MM.1S (cell line): ENCODE measurements at regions not wholly inside any gene's neighbourhood (a gene's known extent, or its start where the extent isn't known, plus 50 kb on each side); places are given as distances from the start of the nearest gene placed in this dataset.

ENCODE experiments used
- DNase-seq: peaks from one replicate; pipeline ENCODE4 v3.0.0-alpha.2; 2015
- H2AFZ ChIP-seq: fragments of 300-600 bp; sonication (generic); 2 replicates; pipeline ENCODE4 v1.6.0; 2016; ENCODE audit warnings: antibody characterized with exemption, low read length
- H3F3A ChIP-seq: fragments of 300-600 bp; sonication (generic); 2 replicates; pipeline ENCODE4 v1.6.1; 2016; ENCODE audit warnings: mild to moderate bottlenecking, antibody characterized with exemption, low read length, moderate library complexity, mixed read lengths; ENCODE audit not compliant: insufficient read depth
- H3K27ac ChIP-seq: fragments of 300-600 bp; sonication (generic); 2 replicates; pipeline ENCODE4 v1.5.1; 2016; ENCODE audit warnings: mild to moderate bottlenecking, low read length
- H3K27me3 ChIP-seq: fragments of 300-600 bp; sonication (generic); replicated peaks from 2 replicates; pipeline ENCODE4 v1.6.0; 2016; ENCODE audit warnings: low read length; ENCODE audit not compliant: insufficient read depth
- H3K36me3 ChIP-seq: fragments of 300-600 bp; sonication (generic); replicated peaks from 2 replicates; pipeline ENCODE4 v1.6.1; 2016; ENCODE audit warnings: mild to moderate bottlenecking, low read length, mixed read lengths; ENCODE audit not compliant: insufficient read depth
- H3K4me1 ChIP-seq: fragments of 300-600 bp; sonication (generic); 2 replicates; pipeline ENCODE4 v1.6.1; 2016; ENCODE audit warnings: low read length, mixed read lengths
- H3K4me2 ChIP-seq: fragments of 300-600 bp; sonication (generic); 2 replicates; pipeline ENCODE4 v1.6.0; 2016; ENCODE audit warnings: low read depth, low read length
- H3K4me3 ChIP-seq: fragments of 300-600 bp; sonication (generic); 2 replicates; pipeline ENCODE4 v1.5.1; 2016; ENCODE audit warnings: low read length, mixed read lengths
- H3K79me2 ChIP-seq: fragments of 300-600 bp; sonication (generic); 2 replicates; pipeline ENCODE4 v1.6.1; 2016; ENCODE audit warnings: mixed run types, low read length, mixed read lengths
- H3K9ac ChIP-seq: fragments of 300-600 bp; sonication (generic); 2 replicates; pipeline ENCODE4 v1.6.1; 2016; ENCODE audit warnings: low read length, mixed read lengths
- H3K9me2 ChIP-seq: fragments of 300-600 bp; sonication (generic); replicated peaks from 2 replicates; pipeline ENCODE4 v1.6.1; 2016; ENCODE audit warnings: mild to moderate bottlenecking, low read length, mixed read lengths; ENCODE audit not compliant: insufficient read depth
- H3K9me3 ChIP-seq: fragments of 300-600 bp; sonication (generic); replicated peaks from 2 replicates; pipeline ENCODE4 v1.6.1; 2016; ENCODE audit warnings: mild to moderate bottlenecking, low read length, mixed read lengths; ENCODE audit not compliant: insufficient read depth
- H4K20me1 ChIP-seq: fragments of 300-600 bp; sonication (generic); 2 replicates; pipeline ENCODE4 v1.6.1; 2016; ENCODE audit warnings: mild to moderate bottlenecking, low read length, moderate library complexity, mixed read lengths; ENCODE audit not compliant: insufficient read depth
- EZH2 ChIP-seq: fragments of 300-600 bp; sonication (generic); optimal IDR thresholded peaks from 2 replicates; pipeline ENCODE3; 2017; ENCODE audit warnings: low read depth, mild to moderate bottlenecking, antibody characterized with exemption, low read length, mixed read lengths
- EZH2phosphoT487 ChIP-seq: fragments of 300-600 bp; sonication (generic); IDR thresholded peaks from 2 replicates; pipeline ENCODE4 v1.6.1; 2018; ENCODE audit warnings: antibody characterized with exemption, low read length
- TF ChIP-seq, protein P1 (sequence below): fragments of 300-600 bp; sonication (generic); IDR thresholded peaks from 2 replicates; pipeline ENCODE4 v1.5.1; 2016; ENCODE audit warnings: antibody characterized with exemption, low read length, mixed read lengths

DNA sequence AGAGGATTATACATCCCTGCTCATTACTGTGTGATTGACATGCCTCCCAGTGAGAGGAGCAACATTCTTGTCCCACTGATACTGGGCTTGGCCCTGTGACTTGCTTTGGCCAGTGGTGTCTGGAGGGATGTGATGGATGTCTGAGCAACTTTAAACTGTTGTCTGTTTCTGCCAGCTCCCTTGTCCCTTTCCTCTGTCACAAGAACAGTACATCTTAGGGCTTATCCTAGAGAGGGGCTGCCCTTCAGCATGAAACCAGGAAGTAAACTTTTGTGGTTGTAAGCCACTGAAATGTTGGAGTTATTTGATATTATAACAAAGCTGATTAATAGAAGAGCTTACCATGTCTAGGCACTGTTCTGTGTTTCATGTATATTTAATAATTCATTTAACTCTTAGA is 82.9 kb upstream of the GPRC5B start:
- Histone ChIP-seq H4K20me1 (no peaks in the 10 kb centered on the region), H2AFZ (no peak overlapping the region), H3K27me3 (no peaks in the 10 kb centered on the region), H3F3A (no peaks in the 10 kb centered on the region), H3K4me2 (no peak overlapping the region), H3K4me3 (no peak overlapping the region), H3K4me1 (no peaks in the 10 kb centered on the region), H3K9me3 (no peaks in the 10 kb centered on the region), H3K36me3 (no peaks in the 10 kb centered on the region), H3K27ac (no peak overlapping the region), H3K79me2 (no peaks in the 10 kb centered on the region), H3K9me2 (no peaks in the 10 kb centered on the region), H3K9ac (no peak overlapping the region)
- DNase-seq: no peak
- TF ChIP-seq, protein P1, sequence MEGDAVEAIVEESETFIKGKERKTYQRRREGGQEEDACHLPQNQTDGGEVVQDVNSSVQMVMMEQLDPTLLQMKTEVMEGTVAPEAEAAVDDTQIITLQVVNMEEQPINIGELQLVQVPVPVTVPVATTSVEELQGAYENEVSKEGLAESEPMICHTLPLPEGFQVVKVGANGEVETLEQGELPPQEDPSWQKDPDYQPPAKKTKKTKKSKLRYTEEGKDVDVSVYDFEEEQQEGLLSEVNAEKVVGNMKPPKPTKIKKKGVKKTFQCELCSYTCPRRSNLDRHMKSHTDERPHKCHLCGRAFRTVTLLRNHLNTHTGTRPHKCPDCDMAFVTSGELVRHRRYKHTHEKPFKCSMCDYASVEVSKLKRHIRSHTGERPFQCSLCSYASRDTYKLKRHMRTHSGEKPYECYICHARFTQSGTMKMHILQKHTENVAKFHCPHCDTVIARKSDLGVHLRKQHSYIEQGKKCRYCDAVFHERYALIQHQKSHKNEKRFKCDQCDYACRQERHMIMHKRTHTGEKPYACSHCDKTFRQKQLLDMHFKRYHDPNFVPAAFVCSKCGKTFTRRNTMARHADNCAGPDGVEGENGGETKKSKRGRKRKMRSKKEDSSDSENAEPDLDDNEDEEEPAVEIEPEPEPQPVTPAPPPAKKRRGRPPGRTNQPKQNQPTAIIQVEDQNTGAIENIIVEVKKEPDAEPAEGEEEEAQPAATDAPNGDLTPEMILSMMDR: no peak
- TF ChIP-seq EZH2phosphoT487 (no peak), EZH2 (no peak)

DNA sequence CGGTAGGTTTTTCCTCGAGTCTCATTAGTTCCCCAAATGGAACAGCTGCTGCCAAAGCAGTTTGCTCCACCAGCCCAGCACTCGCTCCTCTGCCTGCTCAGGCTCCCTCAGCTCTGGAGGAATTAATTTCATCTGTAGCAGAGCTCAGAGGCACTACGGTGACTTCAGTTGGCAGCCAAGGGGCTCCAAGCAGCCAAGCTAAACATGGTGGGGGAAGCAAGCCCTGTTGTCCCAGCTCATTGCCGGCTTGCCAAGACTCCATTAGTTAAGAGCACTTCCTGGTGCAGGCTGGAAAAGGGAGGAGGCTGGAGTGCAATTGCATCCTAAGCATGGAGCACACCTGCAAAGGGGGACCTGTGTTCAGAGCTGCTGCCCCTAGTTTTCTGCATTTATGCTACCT is 78.7 kb upstream of the GPRC5B start:
- no peaks in the 10 kb centered on the region for H4K20me1 ChIP-seq
- no peaks in the 10 kb centered on the region for H3K9me2 ChIP-seq
- H3K36me3 ChIP-seq: no peaks in the 10 kb centered on the region
- TF ChIP-seq EZH2phosphoT487 (no peak), EZH2 (no peak)
- TF ChIP-seq, protein P1: no peak
- H3K4me1 ChIP-seq: no peaks in the 10 kb centered on the region
- H3K4me3 ChIP-seq: no peak overlapping the region
- H3K9ac ChIP-seq: no peak overlapping the region
- no peaks in the 10 kb centered on the region for H3K79me2 ChIP-seq
- H3K27ac ChIP-seq: no peak overlapping the region
- H3K9me3 ChIP-seq: no peaks in the 10 kb centered on the region
- no peak overlapping the region for H2AFZ ChIP-seq
- no peak for DNase-seq
- no peaks in the 10 kb centered on the region for H3F3A ChIP-seq
- H3K27me3 ChIP-seq: no peaks in the 10 kb centered on the region
- no peak overlapping the region for H3K4me2 ChIP-seq

DNA sequence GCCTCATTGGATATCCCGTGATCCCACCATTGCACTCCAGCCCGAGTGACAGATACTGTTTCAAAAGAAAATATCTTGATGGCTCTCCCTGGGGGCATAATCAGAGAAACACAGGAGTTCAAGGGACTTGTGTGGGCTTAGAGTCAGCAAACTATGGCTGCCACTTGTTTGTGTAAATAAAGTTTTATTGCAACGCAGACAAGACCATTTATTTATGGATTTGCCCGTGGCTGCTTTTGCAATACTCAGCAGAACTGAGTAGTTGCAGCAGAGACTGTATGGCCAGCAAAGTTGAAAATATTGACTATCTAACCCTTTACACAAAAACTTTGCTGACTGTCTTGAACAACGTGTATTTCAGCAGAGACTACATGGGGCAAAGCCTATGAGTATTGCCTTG is 75.5 kb upstream of the GPRC5B start:
- no peak overlapping the region for H3K27ac ChIP-seq
- no peaks in the 10 kb centered on the region for H3F3A ChIP-seq
- H3K27me3 ChIP-seq: no peaks in the 10 kb centered on the region
- H2AFZ ChIP-seq: no peak overlapping the region
- H3K36me3 ChIP-seq: no peaks in the 10 kb centered on the region
- H3K9ac ChIP-seq: no peak overlapping the region
- H3K4me2 ChIP-seq: no peak overlapping the region
- no peaks in the 10 kb centered on the region for H3K4me1 ChIP-seq
- no peak overlapping the region for H3K4me3 ChIP-seq
- DNase-seq: no peak
- TF ChIP-seq EZH2 (no peak), EZH2phosphoT487 (no peak)
- TF ChIP-seq, protein P1: no peak
- no peaks in the 10 kb centered on the region for H3K79me2 ChIP-seq
- H3K9me2 ChIP-seq: no peaks in the 10 kb centered on the region
- H4K20me1 ChIP-seq: no peaks in the 10 kb centered on the region
- H3K9me3 ChIP-seq: no peaks in the 10 kb centered on the region
